ENCODE measurements at regions not wholly inside any gene's neighbourhood (a gene's known extent, or its start where the extent isn't known, plus 50 kb on each side); places are given as distances from the start of the nearest gene placed in this dataset.

- TF ChIP-seq EZH2 (IDR thresholded peaks at IDR 0.05; ENCODE audit: insufficient read depth, poor library complexity, severe bottlenecking) (no peak), EZH2phosphoT487 (IDR thresholded peaks at IDR 0.05; ENCODE audit: insufficient read depth, low read depth) (no peak)
Measured at GRCh38 chr11:29495676-29496075, 521.2 kb downstream of the KCNA4 start.
